ENCODE measurements at regions not wholly inside any gene's neighbourhood (a gene's known extent, or its start where the extent isn't known, plus 50 kb on each side); places are given as distances from the start of the nearest gene placed in this dataset.
A peak's percentile ranks its signal among the peaks of the same experiment; 100 is the strongest.
"Not testable (repeated sequence)": the region's sequence is repeated elsewhere in the genome, so short reads cannot be mapped to it uniquely, and the experiment has no call there.

DNA sequence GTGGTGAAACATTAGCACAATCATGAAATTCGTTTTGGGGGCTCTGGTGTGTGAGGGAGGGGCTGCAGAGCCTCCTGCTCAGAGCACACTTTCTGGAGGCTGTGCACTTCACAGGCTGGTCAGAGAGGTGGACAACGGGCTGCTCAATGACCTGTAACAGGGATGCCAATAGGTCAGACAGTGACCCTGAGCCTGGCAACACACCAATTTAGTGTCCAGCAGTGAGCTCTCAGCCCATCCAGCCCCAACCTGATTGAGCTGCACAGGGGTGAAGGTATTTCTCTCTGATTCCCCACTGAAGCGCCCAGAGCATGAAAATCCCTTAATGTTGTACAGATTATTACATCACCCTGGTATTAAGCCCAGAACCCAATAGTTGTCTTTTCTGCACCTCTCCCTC lies 191.3 kb upstream of the ZNF32 start:
- no peak for DNase-seq

DNA sequence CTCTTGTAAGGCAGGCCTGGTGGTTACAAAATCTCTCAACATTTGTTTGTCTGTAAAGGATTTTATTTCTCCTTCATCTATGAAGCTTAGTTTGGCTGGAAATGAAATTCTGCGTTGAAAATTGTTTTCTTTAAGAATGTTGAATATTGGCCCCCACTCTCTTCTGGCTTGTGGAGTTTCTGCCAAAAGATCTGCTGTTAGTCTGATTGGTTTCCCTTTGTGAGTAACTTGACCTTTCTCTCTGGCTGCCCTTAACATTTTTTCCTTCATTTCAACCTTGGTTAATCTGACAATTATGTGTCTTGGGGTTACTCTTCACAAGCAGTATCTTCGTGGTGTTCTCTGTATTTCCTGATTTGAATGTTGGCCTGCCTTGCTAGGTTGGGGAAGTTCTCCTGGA lies 186.1 kb upstream of the ZNF32 start:
- DNase-seq: not testable (repeated sequence)

DNA sequence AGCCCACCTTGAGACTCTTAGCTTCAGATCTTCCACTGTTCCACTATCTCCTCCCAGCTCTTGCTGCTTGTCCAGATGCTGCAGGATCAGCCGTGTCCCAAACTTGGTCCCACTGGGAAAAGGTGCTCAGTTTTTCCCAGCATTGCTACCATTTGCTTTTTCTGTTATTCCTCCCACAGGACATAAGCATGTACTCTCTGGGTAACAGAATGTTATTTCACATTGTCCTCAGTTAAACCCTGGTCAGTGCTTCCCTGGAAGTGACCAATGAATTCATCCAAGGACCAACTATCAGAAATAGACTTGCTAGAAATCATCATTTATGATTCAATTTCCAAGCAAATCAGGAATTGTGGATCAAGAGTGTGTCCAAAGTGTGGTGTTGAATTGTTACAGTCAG lies 179.2 kb upstream of the ZNF32 start:
- no peak for DNase-seq

GRCh38 chr10:43825984-43826383 lies 177.3 kb upstream of the ZNF32 start:
- no peak for DNase-seq

DNA sequence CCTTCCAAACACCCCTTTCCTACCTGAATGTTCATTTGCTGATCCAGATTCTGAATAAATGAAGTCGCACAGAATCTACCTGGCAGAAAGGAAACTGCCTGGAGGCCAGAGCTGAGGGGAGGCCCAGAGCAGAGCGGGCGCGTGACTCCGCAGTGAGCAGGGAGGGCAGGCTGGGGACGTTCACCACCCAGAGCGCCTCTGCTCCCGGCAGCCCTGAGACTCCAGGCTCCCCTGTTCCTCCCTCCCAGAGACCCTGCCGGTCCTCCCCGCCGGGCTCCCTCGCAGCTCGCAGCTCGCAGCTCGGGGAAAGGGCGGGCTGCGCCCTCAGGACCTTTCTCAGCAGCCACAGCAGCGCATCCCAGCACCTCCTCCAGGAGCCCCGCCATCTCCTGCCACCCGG lies 176.7 kb upstream of the ZNF32 start:
- no peak for DNase-seq

- DNase-seq: no peak
These were observed 176.3 kb upstream of the ZNF32 start for GRCh38 chr10:43824934-43825333.

DNA sequence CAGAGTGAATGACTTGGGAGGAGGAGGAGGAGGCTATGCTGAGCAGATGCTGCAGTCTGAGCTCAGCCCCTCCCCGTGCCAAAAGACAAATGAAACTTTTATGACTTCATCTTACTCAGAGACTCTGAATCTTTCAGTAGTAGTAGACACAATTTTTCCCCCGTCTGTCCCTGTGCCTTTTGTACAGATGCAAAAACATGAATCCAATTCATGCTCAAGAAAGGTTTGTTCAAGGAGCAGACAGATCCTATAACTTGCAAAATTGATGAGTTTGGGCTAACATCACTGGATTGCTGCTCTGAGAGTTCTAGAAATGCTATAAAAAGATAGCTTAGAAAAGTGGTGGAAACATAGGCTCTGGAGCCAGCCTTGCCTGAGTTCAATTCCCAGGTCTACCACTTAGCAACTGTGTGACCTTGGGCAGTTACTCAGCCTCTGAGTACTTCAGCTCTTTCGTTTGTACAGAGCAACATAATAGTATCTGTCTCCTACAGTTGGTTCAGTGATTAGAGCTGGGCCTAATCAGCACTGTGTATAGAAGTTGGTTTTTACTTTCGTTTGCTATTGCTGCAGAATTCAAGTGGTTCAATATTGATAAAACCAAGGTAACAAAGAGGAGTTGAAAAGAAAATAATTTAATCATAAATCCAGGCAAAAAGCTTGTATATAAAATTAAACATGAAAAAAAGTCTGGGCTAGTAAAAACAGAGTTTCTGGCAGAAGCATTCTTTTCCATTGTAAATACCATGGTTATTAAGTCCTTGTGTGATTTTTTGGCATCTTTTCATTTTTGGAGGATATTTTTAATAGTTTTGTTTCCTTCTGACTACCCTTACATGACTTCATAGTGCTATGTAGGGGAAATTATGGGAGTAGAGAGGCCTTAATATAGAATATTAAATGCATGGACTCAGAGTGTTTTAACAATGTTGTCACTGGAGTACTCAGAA lies 174.2 kb upstream of the ZNF32 start:
- DNase-seq: no peak

GRCh38 chr10:43821103-43821502 lies 172.4 kb upstream of the ZNF32 start:
- DNase-seq: no peak

GRCh38 chr10:43820663-43821062 lies 172.0 kb upstream of the ZNF32 start:
- no peak for DNase-seq

DNA sequence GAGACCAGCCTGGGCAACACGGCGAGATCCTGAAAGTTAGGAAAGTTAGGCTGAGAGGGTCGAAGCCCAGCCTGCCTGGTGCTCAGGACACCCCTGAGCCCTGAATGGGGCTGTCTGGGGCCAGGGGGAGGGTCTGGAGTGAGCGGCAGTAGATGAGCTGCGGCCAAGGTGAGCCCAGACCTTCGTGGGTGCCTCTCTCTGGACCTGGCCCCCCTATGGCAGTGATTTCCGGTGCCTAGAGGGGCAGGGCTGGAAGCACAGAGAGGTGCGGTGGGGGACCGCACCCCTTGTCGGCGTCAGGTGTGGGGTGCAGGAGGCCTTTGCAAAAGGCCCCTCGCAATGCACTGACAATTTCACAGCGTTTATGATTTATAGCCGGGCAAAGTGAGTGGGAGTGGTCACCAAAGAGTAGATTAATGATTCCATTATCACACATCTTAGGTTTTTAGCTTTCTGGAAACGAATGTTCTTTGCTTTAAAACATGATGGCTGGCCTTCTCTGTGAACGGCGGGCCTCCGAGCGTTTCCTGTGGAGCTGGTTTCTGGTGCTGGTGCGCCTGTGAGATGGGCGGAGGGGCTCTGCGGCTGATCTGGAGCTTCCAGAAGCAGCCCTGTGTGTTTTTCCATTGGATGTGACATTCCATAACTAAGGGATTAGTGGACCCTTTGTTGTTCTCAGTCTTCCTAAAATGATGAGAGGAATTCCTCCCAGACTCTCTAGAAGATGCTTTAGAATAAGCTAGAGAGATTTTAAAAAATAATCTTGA lies 171.0 kb upstream of the ZNF32 start:
- no peak for DNase-seq

DNA sequence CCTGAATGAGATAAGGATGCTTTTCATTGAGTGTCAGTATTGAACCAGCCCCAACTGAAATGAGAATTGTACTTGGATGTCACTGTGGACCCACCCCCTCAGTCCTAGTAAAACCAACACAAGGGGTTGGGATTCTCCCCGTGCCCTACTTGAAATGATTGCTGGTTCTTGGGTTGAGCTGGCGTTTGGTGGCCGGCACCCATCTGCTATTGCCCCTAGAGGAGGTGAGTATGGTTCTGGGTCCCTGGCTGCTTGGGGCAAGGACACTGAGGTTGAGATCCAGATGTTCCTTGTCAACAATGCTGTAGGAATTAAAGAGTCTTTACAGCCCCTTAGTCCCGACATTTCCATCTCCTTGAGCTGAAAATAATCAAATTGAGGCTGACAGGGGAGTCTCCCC lies 170.0 kb upstream of the ZNF32 start:
- DNase-seq: no peak

DNA sequence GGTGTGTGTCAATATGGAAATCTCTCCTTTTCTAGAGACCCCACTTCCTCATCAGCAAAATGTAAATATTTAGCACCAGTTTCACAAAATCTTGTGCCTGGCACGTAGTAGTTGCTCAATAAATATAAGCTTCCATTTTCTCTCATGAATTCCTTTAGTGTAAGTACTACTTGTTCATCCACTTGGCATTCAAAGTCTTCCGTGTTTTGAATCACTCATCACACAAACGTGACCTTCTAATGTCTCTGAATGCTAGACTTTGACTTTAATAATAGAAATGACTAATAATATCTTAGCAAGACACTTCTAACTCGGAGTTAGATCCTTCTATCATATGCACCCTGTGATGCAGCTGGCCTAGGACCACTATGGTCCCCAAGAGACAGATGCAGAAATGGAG lies 168.7 kb upstream of the ZNF32 start:
- no peak for DNase-seq

- DNase-seq: peak; percentile 82
These were observed 168.0 kb upstream of the ZNF32 start for GRCh38 chr10:43816351-43817321.

- no peak for DNase-seq
These were observed 166.7 kb upstream of the ZNF32 start for GRCh38 chr10:43815181-43815885.

DNA sequence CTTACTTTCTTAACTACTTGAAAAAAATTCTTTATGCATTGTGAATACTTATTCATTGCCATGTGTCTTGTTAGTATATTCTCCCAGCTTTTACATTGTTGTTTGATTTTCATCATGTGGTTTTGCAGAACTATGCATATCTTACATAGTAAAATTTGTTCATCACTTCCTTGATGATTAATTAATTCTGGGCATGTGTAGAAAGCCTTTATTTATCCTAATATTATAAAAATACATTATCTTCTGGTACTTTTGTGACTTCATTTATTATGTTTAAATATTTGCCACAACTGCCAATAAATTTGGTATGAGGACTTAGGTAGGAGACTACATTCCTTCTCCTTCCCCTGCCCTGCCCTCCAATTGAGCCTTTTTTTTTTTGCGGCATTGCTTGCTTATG lies 166.0 kb upstream of the ZNF32 start:
- DNase-seq: no peak

DNA sequence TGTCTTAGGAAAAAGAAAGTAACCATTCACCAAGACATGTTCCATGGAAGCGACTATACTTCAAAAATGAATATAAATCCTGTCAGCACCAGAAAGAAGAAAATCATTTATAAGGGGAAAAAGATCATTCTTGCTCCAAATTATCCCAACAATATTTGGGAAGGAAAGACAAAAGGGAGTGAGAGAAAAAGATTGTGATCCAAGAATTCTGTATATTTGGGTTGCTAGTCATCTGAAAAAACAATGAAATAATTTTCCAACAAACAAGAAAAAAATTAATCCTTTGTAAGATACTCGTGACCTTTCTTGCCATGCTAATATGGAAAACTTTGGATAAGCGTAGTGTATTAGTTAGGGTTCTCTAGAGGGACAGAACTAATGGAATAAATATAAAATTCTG lies 163.2 kb upstream of the ZNF32 start:
- DNase-seq: no peak

DNA sequence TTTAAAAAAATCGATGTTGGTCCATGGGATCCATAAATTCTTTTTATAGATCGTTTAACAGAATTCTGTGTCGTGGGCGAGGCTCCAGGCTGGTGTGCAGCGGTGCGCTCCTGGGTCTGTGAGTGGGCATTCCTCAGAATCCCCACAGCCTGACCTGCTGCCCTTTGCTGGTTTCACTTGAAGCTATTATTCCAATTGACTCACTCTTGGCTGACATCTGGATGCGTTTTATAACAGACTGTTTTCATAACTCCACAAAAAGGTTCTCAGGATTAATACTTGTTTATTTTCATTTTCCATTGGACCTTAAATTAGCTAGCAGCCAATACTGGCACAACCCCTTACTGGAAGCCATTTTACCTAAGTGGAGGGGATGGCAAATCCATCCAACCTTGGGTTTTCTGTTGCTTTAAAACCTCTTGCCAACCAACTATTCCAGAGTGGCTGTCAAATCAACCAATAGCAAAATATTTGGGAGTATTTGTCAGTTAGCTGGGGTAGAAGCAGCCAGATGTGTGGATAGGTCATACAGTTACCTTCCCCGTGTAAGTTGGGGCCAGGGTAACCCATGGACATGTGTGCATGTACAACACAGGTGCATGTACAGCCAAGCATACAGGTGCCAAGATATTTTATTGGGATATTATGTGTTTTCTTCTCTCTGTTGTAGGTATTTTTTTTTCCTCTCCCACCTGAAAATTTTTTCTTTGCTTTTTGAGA lies 160.7 kb upstream of the ZNF32 start:
- no peak for DNase-seq

DNA sequence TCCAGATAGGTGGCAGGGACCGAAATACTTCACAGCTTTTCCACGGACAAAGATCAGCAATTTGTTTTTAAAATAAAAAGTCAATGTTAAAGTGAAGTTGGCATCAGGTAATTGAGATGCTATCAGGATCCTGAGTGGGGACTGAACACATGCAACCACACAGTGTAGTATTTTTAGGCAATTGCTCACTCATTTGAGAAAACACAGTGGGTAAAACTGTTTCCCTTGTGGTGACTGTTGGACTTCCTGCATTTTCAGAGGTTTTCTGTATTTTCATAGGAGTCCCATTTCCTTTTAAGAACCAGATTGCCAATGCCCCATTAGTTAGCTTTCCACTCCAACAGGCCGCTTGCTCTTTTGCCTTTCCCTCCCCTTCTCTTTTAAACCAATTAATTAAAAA lies 159.5 kb upstream of the ZNF32 start:
- no peak for DNase-seq

DNA sequence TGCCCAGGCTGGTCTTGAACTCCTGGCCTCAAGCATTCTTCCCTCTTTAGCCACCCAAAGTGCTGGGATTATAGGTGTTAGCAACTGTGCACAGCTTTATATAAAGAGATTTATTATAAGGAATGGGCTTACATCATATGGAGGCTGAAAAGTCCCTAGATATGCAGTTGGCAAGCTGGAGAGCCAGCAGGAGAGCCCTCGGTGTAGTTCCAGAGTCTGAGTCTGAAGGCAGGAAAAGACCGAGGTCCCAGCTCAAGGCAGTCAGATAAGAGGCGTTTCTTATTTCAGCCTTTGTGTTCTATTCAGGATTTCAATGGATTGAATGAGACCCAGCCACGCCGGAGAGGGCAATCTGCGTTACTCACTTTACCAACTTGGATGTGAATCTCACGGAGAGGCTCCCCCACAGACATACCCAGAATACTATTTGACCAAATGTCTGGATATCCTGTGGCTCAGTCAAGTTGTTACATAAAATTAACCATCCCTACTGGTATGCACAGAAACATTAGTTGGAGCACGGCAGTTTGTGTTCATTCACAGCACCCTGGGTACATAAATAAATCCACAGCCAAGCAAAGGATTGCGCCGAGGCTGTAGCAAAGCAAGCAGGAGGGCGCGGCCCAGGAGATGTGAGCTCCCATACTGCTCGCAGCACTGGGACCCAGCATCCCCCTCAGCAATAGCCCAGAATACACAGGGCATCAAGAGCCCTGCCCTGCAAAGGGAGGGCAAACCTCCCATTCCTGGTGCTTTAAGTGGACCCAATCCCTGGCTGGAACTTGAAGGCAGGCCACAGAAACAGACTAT lies 158.4 kb upstream of the ZNF32 start:
- no peak for DNase-seq

DNA sequence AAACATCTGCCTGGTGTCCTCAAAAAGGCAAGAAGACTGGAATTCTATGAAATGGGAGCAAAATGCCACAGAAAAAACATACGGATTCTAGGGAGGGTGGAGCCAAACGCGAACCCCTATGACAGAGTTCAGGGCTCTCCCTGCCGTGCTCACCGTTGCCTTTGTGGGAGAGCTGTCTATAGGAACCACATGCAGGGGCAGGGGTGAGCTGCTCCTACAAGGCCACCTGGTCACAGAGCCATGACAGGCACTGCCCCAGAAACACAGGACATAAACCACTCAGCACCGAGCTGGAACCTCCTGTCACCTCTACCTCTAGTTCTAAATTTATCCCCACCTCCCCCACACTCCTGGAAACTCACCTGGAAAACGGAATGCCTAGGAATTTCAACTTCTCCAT lies 155.1 kb upstream of the ZNF32 start:
- no peak for DNase-seq

Measured in activated CD8-positive, alpha-beta memory T cell treated with anti-CD3 and anti-CD28 coated beads for 24 hours (primary cell).